ENCODE measurements at regions not wholly inside any gene's neighbourhood (a gene's known extent, or its start where the extent isn't known, plus 50 kb on each side); places are given as distances from the start of the nearest gene placed in this dataset.

DNA sequence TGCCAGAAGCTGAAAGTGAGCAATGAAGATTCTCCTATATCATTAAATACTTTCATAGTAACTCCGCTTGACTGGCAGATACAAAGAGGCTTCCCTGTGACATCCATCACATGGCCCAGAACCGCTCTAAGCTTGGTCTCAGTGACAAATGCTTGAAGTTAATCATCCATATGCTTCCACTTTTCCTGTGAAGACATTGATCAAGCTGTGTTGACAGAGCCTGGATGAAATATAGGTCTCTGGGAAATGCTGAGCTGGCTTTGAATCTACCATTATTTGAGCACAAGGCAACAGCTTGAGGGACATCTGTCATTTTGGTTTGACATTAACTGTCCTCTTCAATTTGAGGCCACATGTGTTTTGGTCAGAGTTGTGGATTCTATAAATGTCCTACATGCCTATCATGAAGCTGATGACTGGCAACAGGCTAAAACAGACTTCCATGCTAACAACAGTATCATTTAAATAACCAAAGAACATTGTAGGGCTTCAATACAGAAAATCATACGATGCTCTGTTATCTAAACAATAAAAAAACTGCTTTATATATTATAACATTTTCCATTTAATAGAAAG is 402.2 kb upstream of the IRAK1BP1 start:
- H3K4me1 ChIP-seq (ENCODE audit: control insufficient read depth, insufficient read depth, low read length) = no peaks in the 10 kb centered on the region
- ChIA-PET CTCF (interaction anchor here (0.6 kb wide), 1 partner anchor 87 kb away, joined by 5 read pairs; no protein-coding TSS in a partner anchor), POLR2A (no interaction called here)
- TF ChIP-seq ZNF174 (tag by site-specific recombination; IDR thresholded peaks at IDR 0.05) = no peak
- TF ChIP-seq, protein P1, sequence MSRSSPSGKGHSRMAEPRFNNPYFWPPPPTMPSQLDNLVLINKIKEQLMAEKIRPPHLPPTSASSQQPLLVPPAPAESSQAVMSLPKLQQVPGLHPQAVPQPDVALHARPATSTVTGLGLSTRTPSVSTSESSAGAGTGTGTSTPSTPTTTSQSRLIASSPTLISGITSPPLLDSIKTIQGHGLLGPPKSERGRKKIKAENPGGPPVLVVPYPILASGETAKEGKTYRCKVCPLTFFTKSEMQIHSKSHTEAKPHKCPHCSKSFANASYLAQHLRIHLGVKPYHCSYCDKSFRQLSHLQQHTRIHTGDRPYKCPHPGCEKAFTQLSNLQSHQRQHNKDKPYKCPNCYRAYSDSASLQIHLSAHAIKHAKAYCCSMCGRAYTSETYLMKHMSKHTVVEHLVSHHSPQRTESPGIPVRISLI (tag by site-specific recombination; IDR thresholded peaks at IDR 0.05) = no peak
- no peaks in the 10 kb centered on the region for H3K9me3 ChIP-seq (ENCODE audit: control insufficient read depth, insufficient read depth, low read depth, low read length)
- no peaks in the 10 kb centered on the region for H3K36me3 ChIP-seq (ENCODE audit: control insufficient read depth in 2 of 2, insufficient read depth in 1 of 2, low read length in 2 of 2)
- no peak overlapping the region for H3K4me3 ChIP-seq (ENCODE audit: low read depth, low read length)
- no peak overlapping the region for H3K27ac ChIP-seq (ENCODE audit: extremely low read depth, low read depth, low read length)

DNA sequence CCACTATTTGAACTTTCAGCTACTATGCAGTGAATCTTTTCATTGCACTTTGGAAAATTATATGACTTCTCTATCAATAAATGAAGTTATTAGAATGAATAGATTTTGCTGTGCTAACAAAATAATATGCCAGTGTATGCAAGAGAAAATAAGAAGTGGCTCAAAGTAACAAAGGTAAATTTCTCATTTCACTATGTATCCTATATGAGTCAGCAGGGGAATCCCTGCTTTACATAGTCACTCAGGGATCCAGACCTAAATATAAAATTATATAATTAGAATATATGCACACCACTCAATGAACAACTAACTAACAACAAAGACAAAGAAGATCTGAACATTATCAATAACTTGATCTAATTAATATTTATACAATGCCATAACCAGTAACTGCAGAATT is 390.8 kb upstream of the IRAK1BP1 start:
- TF ChIP-seq HIC1 (tag by site-specific recombination; IDR thresholded peaks at IDR 0.05) (no peak), YY2 (tag by site-specific recombination; IDR thresholded peaks at IDR 0.05) (no peak), KLF16 (tag by site-specific recombination; IDR thresholded peaks at IDR 0.05) (no peak), ZNF629 (tag by site-specific recombination; IDR thresholded peaks at IDR 0.05) (no peak), ZBTB26 (tag by site-specific recombination; optimal IDR thresholded peaks at IDR 0.05) (no peak), GLI2 (tag by site-specific recombination; IDR thresholded peaks at IDR 0.05; ENCODE audit: borderline replicate concordance, low read depth) (no peak), ZNF623 (tag by site-specific recombination; IDR thresholded peaks at IDR 0.05) (no peak), ZNF184 (tag by site-specific recombination; IDR thresholded peaks at IDR 0.05) (no peak), ZNF24 (tag by site-specific recombination; IDR thresholded peaks at IDR 0.05) (no peak), ZNF707 (tag by site-specific recombination; IDR thresholded peaks at IDR 0.05) (no peak), ZNF521 (tag by site-specific recombination; IDR thresholded peaks at IDR 0.05) (no peak), ZNF214 (tag by site-specific recombination; IDR thresholded peaks at IDR 0.05; ENCODE audit: borderline replicate concordance) (no peak), BCL11B (tag by site-specific recombination; IDR thresholded peaks at IDR 0.05; ENCODE audit: low read depth) (no peak), ZBTB10 (tag by site-specific recombination; IDR thresholded peaks at IDR 0.05) (no peak), SP7 (tag by site-specific recombination; IDR thresholded peaks at IDR 0.05) (no peak), ZNF280D (tag by site-specific recombination; IDR thresholded peaks at IDR 0.05) (no peak), MZF1 (tag by site-specific recombination; IDR thresholded peaks at IDR 0.05; ENCODE audit: borderline replicate concordance) (no peak)
- TF ChIP-seq, protein P2, sequence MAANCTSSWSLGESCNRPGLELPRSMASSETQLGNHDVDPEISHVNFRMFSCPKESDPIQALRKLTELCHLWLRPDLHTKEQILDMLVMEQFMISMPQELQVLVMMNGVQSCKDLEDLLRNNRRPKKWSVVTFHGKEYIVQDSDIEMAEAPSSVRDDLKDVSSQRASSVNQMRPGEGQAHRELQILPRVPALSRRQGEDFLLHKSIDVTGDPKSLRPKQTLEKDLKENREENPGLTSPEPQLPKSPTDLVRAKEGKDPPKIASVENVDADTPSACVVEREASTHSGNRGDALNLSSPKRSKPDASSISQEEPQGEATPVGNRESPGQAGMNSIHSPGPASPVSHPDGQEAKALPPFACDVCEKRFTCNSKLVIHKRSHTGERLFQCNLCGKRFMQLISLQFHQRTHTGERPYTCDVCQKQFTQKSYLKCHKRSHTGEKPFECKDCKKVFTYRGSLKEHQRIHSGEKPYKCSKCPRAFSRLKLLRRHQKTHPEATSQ (tag by site-specific recombination; IDR thresholded peaks at IDR 0.05) = no peak
- no peak overlapping the region for H3K4me3 ChIP-seq (ENCODE audit: low read depth, low read length)
- no peaks in the 10 kb centered on the region for H3K36me3 ChIP-seq (ENCODE audit: control insufficient read depth in 2 of 2, insufficient read depth in 1 of 2, low read length in 2 of 2)
- POLR2A ChIA-PET = no interaction called here
- no peak overlapping the region for H3K27ac ChIP-seq (ENCODE audit: extremely low read depth, low read depth, low read length)
- H3K9me3 ChIP-seq (ENCODE audit: control insufficient read depth, insufficient read depth, low read depth, low read length) = no peaks in the 10 kb centered on the region
- H3K4me1 ChIP-seq (ENCODE audit: control insufficient read depth, insufficient read depth, low read length) = no peaks in the 10 kb centered on the region
- CTCF ChIA-PET = no interaction called here

Measured in HEK293 (cell line).